ENCODE measurements at regions not wholly inside any gene's neighbourhood (a gene's known extent, or its start where the extent isn't known, plus 50 kb on each side); places are given as distances from the start of the nearest gene placed in this dataset.

- DNase-seq, result no peak
These were observed 63.0 kb upstream of the BTG1 start for GRCh38 chr12:92208613-92209121.

GRCh38 chr12:92206596-92206995 is 61.0 kb upstream of the BTG1 start:
- DNase-seq, result no peak

- DNase-seq, result no peak
These were observed 60.4 kb upstream of the BTG1 start for GRCh38 chr12:92206011-92206410.

- DNase-seq, result no peak
These were observed 54.4 kb upstream of the BTG1 start for GRCh38 chr12:92199819-92200576.

- DNase-seq, result no peak
These were observed 52.2 kb upstream of the BTG1 start for GRCh38 chr12:92197815-92198214.

- no peak for DNase-seq
These were observed 50.7 kb upstream of the BTG1 start for GRCh38 chr12:92196368-92196767.
